ELR (cell line): ENCODE measurements at regions not wholly inside any gene's neighbourhood (a gene's known extent, or its start where the extent isn't known, plus 50 kb on each side); places are given as distances from the start of the nearest gene placed in this dataset.
"Not testable (repeated sequence)": the region's sequence is repeated elsewhere in the genome, so short reads cannot be mapped to it uniquely, and the experiment has no call there.

Source experiments
- DNase-seq: peaks from one replicate; pipeline ENCODE4 v3.0.0-alpha.2; 2015; ENCODE audit warnings: low read depth

DNA sequence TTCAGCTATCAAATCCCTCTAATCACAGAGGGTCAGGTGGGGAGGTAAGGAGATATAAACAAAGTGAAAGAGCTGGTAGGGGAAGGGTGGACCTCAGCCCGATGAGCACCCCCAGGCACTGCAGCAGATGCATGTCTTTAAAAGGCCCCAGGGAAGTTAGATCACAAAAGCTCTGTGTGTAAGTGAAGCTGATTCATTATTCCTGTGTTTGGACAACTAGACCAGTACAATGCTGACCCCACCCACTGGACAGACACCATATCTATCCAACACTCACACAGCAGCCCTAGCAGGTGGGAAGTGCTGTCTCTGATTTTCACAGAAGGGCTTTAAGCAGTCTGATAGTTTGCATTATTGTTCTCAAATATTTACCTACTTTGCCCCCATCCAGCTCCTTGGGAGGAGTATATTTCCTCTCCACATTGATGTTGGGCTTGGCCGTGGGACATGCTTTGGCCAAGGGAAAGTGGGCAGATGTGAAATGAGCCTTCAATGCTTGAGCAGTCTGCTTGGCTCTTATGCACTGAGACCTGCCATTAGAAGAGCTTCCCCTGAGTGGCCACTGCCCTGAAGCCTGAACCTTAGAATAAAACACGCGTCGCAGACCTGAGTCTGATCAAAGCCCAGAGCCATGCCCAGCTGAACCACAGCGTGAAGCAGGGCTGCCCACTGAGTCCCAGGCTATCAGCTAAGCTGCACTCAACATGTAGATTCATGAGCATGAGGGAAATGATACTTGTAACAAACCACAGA, 111.4 kb downstream of the COPS8 start:
- peak; percentile 96 for DNase-seq

DNA sequence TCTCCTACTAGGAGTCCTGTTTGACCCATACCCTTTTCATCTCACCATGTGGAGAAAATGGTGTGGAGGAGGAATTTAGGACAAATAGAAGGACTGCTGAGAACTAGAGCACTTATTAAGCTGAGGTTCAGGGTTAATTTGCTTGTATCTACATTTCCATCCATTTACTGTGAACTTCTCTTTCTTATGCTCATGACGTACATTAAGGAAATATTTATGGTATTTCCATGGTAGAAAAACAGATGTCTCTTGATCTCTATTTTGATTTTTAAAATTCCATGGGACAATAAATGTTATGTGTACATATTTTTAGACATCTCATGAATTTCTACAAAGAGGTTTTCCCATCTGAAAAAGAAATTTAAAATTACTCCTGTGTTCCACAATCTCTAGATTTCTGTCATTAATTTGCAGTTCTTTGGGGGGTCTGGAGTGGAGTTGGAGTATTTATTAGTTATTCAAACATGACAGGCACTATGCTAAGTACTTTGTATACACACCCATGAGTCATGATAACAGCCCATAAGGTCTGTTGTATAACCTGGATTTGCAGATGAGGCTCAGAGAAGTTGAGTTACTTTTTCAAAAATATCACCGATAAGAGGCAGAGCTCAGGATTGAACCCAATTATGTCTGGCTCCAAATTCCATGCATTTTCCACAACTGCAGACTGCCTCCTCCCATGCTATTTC, 112.6 kb downstream of the COPS8 start:
- peak; percentile 83 for DNase-seq

DNA sequence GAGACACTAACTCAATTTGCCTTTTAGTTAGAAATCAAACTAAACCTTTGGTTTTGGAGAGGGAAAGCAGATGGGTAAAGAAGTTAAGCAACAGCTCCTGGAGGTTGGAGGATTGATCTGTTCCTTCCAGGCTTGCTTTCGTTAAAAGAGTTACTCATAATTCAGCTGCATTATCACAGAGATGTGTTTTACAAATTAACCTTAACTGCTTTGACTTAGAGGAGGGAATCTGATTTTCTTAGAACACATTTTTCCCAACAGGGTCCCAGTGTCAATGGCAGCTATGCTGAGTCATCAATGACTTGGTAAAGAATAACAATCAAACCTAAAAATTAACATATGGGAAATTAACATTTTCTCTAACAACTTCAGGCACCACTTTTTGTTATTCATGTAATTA, 113.4 kb downstream of the COPS8 start:
- DNase-seq, result peak; percentile 42

DNA sequence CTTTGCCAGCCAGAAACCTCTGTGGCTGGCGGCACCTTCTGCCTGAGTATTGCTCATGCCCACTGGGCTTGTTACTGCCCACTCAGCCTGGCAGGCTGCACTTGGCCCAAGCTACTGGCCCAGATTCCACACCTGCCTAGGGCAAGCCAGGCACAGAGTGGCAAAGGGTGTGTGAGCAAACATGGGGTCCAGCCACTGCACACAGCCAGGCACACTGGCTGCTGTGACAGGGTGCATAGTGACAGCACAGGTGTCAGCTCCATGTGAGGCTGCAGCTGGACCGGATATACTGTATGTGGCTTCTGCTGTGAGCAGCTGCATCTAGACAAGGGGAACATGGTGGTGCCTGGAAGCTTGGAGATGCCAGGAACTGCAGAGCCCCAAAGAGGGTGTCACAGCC, 113.9 kb downstream of the COPS8 start:
- DNase-seq, result peak; percentile 28

DNA sequence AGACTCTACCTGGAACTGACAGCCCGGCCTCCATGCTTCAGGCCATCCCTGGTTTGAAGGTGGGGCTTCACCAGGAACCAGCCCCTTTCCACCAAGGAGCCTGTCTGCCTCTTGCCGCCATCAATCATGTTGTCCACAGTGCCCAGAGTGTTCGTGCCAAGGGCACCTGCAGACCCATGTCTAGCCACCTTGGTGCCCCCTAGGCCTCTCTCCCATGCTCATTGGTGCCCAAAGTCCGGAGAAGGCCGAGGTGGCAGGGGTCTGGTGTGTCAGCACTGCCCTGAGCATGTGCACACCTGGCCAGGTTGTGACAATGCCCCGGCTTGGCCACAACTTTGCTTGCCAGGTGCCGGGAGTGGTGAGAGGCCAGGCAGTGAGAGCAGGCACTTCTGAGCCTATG, 114.8 kb downstream of the COPS8 start:
- DNase-seq, result no peak

DNA sequence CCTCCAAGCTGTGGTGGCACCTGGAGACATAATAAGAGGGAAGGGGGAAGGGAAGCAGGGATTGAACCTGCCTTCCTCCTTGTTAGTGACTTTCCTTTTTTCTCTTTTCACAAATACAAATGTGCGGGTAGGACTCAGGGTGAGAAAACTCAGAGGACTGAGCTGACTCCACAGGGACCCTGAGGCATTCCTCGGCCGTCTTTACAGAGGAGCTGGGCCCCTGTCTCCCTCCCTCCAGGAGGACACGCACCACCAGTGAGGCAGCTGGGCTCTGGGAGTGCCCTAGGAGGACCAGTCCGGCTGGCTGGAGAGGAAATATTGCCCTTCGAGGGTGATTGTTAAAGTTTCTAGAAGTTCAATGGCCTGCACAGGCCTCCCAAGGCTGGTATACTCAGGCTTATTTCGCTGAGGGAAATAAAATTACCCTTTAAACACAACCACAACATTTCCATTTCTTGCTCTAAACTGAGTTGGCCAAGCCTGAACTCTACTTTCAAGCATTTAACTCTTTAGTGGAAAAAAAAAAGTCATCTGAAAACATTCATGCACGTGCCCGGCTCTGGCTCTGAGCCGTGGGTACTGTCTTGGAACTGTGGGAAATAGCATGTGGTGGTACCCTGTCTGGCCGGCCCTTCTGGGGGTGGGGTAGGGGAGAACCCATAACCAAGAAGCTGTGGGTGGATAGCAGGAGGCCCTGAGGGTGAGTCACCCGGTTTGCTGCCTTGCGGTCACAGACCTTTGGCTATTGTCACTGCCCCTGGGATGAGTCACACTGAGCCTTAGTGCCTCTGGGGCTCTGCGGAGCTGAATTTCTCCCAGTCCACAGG, 116.0 kb downstream of the COPS8 start:
- DNase-seq, result peak; percentile 98

DNA sequence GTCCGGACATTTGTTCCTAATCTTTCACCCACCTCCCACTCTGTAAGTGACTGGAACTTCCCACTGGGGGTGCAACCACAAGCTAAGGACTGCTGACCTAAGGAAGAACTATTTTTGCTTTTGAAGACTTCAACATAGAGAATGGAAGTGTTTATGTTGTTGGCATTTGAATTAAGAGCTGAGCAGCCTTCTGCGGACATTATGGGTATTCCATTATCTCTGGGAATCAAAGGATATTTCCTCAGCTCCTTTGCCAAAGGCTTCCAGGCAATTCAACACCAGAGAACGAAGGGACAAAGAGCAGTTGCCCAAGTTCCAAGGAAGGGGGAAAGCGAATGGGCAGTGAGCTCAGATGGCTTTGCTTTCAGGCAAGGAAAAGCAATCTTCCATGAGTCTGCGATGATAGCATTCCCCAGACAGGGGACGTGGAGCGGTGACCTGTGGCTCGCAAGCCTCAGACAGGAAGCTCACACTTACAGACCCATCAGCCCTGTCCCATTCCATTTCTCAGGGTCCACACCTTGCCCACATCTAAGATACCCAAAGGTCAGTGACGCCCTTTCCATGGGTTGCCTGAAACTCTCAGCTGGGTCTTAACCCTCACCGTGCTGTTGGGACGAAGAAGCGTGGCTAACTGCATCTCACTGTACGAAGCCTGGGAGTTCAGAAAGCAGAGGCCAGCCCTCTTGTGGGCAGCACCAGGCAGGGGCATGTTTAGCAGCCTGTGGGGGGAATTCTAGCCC, 116.8 kb downstream of the COPS8 start:
- DNase-seq, result no peak

DNA sequence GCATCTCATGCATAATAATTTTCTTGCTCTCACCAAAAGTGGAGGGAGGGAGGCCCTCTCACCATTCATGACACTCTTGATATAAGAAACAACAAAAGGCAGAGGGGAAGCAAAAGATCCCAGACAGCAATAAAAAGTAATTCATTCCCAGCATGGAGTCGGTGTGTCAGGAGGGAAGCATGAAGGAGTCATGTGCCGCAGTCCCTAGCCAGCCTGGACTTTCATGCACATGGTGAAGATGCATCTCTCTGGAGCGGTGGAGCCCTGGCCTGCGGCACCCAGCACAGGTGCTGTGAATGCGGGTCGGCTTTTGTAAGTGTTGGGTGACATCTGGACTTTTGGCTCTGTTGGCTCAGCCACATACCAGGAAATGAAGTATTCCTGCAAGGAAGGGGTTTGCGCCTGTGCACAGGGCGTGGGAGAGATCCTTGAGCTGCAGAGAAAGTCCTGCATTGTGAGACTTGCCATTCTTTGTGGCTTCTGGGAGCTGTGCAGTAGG, 119.4 kb downstream of the COPS8 start:
- DNase-seq, result no peak

DNA sequence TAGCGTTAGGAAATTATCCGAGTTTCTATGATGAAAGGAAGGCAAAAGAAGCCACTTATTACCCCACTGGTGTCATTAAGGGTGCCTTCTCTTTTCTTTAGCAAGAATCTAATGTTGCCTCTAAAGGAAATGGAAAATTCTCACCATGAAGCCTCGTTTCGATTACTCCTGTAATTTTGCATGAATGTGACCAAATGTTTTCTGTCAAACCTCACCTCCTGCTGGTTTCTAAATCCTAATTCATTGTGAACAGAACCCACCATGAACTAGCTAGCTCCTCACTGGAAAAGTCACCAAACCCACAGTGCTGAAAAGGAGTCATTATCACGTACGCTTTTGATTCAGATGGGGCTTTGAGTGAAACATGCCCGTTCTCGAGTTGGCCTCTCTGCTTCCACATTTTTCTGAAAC, 119.9 kb downstream of the COPS8 start:
- DNase-seq, result no peak

DNA sequence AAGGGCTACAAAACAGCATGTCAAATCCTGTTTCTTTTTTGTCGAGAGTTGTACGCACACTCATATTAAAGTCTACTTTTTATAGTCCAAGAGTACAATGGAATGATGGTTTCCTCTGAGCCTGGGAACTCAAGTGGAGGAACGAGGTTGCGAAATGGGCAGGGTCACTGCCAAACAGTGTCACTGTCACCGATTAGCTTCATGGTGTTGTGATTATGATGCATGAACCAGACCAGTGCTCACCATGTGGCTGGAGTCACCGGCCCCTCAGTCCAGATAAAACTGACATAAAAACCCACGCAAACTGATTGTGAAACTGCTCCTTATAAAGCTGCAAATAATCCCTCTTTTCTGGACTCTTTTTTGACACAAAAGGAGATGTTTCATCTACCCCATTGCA, 122.0 kb downstream of the COPS8 start:
- DNase-seq, result peak; percentile 26

DNA sequence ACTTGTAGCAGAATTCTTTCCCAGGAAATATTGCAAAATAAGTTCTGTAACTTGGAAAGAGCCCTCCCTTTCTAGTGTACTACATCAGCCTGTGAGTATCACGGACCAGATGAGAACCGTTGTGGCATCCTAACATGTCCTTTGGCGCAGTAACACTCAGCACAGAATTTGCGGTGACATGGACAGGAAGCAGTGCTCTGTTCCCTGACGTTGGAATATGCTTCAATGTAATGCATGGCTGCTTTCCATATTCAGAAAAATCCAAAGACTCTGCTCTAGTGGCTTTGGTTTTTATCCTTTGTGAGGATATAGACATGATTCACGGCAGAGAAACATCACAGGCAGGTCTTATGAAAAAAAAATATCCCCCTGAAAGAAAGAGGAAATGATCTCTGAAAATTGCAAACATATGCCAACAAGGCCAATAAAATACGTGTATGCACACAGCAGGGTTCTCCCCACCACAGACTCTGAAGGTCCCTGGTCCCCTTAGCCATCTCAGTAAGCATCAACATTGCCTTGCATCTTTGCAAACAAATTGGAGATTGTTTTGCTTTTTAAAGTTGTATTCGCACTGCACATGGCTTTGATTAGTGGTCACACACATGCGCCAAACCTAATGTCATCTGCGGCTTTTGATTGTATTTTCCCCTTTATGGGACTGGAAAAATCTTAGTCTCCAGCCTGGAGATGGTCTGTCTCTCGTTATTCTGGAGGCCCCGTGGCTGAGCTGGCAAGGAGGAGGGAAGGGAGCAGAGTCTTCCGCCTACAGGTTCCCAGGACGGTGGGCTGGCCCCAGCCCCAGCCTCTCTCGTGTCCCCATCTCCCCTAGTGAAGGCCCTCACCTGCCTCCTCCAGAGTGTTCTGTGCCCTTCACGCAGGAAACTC, 122.9 kb downstream of the COPS8 start:
- DNase-seq, result peak; percentile 77

DNA sequence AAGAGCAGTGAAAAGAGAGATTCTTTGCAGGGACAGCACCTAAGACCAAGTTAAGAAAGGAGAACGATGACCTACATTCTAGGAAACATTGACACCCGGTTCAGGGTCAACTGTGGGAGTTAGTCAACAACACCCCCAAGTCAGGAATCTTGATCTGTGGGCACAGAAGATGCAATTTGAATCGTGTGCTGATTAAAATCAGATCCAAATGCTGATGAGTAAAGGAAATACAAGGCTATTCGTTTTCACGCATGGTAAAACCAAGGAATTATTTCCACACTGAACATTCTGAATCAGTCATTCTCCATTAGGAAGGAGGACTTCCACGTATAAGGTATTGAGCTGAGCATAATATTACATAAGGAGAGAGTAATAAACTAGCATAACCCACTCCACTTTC, 124.2 kb downstream of the COPS8 start:
- no peak for DNase-seq

DNA sequence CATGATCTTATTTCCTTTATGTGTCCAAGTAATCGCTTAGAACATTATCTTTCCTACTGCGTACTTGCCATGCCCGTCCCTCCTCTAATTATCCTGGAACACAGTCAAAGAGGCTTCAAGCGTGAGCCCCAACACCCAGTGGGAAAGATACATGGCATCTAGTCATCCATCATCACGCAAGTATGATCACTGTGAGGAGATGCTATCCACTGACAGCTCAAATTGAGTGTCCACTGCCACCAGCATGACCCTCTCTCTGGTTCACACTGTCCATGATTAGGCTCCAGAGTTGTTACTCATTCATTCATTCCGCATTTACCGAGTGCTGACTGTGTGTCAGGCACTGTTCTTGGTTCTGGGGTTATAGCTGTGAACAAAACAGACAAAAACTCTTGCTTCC, 124.6 kb downstream of the COPS8 start:
- DNase-seq, result no peak

DNA sequence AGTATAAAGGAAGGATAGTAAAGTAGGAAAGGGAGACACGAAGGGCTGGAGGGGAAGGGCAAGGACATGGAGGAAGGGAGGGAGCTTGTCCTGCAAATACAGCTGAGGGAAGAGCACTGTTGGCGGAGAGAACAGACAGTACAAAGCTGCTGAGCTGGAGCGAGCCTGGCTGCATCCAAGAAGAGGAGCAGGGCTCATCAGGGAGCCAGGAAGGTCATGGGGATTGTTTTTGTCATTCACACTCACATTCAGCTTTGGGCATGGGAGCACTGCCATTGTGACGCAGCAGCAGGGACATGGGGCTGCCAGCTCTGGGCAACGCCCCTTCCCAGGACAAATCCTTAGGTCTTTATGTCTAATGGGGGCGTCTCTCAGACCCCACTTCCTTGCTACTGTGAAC, 125.1 kb downstream of the COPS8 start:
- DNase-seq, result no peak

DNA sequence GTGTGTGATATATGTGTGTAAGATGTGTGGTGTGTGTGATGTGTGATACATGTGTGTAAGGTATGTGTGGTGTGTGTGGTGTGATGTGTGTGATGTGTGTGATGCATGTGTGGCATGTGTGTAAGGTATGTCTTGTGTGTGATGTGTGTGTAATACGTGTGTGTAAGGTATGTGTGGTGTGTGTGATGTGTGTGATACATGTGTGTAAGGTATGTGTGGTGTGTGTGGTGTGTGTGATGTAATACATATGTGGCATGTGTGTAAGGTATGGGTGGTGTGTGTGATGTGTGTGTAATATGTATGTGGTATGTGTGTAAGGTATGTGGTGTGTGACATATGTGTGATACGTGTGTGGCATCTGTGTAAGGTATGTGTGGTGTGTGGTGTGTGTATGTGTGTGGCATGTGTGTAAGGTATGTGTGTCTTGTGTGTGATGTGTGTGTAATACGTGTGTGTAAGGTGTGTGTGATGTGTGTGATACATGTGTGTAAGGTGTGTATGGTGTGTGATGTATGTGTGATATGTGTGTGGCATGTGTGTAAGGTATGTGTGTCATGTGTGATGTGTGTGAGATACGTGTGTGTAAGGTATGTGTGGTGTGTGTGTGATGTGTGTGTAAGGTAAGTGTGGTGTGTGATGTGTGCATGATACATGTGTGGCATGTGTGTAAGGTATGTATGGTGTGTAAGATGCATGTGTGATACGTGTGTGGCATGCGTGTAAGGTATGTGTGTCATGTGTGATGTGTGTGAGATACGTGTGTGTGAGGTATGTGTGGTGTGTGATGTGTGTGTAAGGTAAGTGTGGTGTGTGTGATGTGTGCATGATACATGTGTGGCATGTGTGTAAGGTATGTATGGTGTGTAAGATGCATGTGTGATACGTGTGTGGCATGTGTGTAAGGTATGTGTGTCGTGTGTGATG, 126.9 kb downstream of the COPS8 start:
- not testable (repeated sequence) for DNase-seq

DNA sequence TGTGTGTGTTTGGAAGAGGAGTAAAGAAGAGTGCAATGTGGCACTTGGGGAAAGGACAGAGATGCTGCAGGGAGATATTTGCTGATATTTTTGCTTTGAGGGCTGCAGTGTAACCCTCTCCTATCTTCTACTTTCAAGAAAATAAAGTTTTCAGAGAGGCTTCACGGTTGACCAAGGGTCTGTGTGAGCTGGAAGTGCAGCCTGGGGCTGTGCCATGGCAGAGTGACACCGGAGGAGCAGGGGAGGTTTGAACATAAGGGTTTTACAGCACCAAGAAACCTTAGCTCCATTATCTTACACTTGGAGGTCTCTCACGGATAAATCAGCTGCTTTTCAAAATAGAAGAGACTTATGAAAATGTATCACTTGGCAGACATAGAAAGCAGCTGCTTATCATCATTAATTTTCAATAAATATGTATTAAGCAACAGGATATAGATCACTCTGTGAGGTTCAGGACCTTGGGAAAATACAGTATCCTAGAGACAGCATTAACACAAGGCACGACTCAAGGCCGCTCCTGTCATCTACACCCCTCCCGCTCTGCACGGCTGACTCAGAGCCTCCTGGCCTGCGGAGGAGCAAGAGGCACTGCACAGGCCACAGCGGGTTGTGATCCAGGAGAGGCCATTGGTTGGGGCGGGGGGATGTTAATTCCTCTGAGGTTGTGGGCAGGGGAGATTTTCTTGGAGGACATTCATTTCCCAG, 127.8 kb downstream of the COPS8 start:
- peak; percentile 87 for DNase-seq

DNA sequence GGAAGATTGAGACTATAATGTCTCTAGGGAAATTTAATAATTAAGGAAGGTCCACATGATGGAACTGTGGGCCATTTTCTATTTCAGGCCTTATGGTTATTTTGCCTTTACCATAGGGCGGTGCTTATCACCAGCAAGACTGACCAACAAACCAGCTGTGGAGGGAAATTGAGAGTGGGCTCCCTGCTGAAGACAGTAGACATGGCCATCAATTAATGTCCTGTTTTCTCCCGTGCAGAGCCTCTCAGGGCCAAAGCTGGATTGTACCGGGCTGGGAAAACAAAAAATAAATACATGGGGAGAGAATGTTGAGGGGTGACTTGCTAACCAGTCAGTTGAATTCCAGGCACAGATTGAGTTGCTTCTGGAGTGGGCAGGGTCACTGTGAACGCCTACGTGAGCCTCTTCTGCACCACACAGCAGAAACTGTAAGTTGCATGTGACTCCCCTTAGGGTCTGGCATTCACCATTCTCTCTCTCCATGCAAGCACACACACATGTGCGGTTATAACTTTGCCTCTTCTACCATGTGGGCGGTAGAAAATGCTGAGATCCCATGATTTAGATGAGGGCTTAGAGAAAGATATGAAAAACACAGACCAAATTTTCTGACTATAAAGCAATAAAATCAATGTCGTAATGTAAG, 128.5 kb downstream of the COPS8 start:
- DNase-seq, result no peak

DNA sequence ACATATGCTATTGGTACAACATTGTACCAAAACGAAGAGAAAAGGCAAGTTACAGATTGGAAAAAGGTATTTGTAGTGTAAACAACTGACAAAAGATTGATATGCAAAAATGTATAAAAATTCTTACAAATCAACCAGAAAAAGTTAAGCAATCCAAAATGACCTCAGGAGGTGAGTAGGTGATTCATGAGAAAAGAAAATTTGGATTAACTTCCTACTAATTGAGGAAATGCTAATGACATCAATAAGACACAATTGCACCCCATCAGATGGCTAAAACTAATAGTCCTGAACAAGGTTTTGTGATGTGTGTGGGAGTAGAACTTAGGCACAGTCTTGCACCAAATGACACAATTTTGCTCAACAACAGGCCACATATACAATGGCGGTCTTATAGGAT, 129.3 kb downstream of the COPS8 start:
- DNase-seq, result no peak
